ENCODE measurements at regions not wholly inside any gene's neighbourhood (a gene's known extent, or its start where the extent isn't known, plus 50 kb on each side); places are given as distances from the start of the nearest gene placed in this dataset.

DNA sequence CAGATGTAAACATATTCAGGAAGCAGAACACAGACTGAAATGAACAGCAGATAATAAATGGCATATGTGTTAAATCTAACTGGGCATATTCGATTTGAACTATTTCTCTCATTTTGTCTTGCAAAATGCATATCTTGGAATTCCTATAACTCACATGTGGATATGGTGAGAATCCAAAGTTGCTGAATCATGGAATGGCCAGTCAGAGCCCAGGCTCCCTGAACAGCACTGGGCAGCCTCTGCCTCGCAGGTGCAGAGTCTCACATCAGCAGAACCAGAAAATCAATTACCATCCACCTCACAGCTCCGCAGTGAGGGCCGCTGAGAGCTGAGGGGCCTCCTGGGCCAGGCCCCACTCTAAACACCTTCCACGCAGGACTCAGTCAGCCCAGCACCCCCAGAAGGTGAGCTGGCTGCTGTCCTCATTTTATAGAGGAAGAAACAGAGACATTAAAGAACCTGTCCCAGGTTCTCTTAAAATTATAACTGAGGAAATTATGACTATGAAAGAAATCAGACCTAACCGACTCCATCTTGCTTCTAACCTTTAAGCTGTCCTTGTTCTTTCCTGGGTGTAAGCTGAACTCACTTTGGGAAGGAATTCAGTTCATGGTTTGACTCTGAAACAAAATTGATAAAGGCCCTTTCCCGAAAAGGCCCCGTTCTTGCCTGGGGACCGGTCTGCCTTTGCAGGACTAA lies 269.1 kb upstream of the SFSWAP start (continued):
- TF ChIP-seq BACH1 (tag; IDR thresholded peaks at IDR 0.05): 0 out of 2 replicates have a peak, but pooled peaks have one; percentile 39

DNA sequence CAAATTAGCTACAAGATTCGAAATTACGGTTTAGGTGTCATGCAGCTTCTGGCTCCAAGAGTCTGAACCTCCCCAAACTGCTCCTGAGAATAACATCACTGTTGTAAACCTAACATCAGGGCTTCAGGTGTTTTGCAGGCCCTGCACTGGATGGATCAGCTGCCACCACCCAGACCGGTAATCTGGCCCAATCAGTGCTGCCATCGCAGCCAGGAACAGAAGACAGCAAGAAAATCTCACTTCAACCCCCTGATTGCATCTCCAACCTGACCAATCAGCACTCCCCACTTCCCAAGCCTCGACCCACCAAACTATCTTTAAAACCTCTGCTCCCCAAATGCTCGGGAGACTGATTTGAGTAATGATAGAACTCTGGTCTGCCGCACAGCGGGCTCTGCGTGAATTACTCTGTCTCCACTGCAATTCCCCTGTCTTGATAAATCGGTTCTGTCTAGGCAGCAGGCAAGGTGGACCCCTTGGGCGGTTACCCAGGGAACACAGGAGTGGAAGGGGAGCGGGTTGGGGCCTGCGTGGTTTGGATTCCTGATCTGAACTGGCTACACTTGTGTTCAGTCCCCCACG lies 268.5 kb upstream of the SFSWAP start:
- CTCF ChIA-PET (ENCODE audit: low intra/inter-chr PET ratio): no interaction called here
- H3K27me3 ChIP-seq (ENCODE audit: control insufficient read depth in 2 of 2, insufficient read depth in 2 of 2, low read length in 2 of 2): peaks cover 0 to 2% of the 10 kb centered on the region in 2 experiments; a peak in 1 of 5 replicates

More for the DNA sequence above, 268.5 kb upstream of the SFSWAP start:
- no peak overlapping the region for H3K4me3 ChIP-seq
- no peak overlapping the region for H3K9ac ChIP-seq (ENCODE audit: insufficient read depth in 1 of 2, low read depth in 2 of 2, low read length in 2 of 2)
- no peak overlapping the region for H2AFZ ChIP-seq (ENCODE audit: low read depth, low read length)
- H3K27ac ChIP-seq (ENCODE audit: extremely low read depth, low read depth, low read length): peak overlapping the region; percentile 53; the same call in 1 of the 3 replicates
- H3K79me2 ChIP-seq (ENCODE audit: control insufficient read depth, insufficient read depth, low read length): no peaks in the 10 kb centered on the region
- H4K20me1 ChIP-seq (replicated peaks; ENCODE audit: control insufficient read depth, insufficient read depth, low read length): no peaks in the 10 kb centered on the region
- ATAC-seq (no peak), DNase-seq (ENCODE audit: extremely low read depth in 1 of 4, low spot score in 3 of 4) (no peak), FAIRE-seq (no peak)
- WGBS (ENCODE audit: insufficient coverage, low coverage, missing lambda C conversion rate): 59% methylated on average over 14 of the region's 14 CpGs
- H3K9me1 ChIP-seq (ENCODE audit: control insufficient read depth, insufficient read depth, low read length): no peaks in the 10 kb centered on the region
- TF ChIP-seq MCM2 (IDR thresholded peaks at IDR 0.05; ENCODE audit: low read depth): no peak
- no peak for TF ChIP-seq CCNT2 (IDR thresholded peaks at IDR 0.05; ENCODE audit: borderline replicate concordance, extremely low read depth, insufficient read length, low read depth, low read length)
- no peak for TF ChIP-seq PCBP2 (IDR thresholded peaks at IDR 0.05; ENCODE audit: low read depth, low read length, poor library complexity, severe bottlenecking)
- no peak for TF ChIP-seq ZFP1 (CRISPR knock-in tag; IDR thresholded peaks at IDR 0.05)
- no peak for TF ChIP-seq NR2C2 (CRISPR knock-in tag; IDR thresholded peaks at IDR 0.05)
- TF ChIP-seq NR2C2 (tag; IDR thresholded peaks at IDR 0.05): no peak
- TF ChIP-seq HDAC6 (IDR thresholded peaks at IDR 0.05; ENCODE audit: low read depth, low read length): no peak
- no peak for TF ChIP-seq GATAD2B (IDR thresholded peaks at IDR 0.05; ENCODE audit: borderline replicate concordance)
- TF ChIP-seq, protein P1, sequence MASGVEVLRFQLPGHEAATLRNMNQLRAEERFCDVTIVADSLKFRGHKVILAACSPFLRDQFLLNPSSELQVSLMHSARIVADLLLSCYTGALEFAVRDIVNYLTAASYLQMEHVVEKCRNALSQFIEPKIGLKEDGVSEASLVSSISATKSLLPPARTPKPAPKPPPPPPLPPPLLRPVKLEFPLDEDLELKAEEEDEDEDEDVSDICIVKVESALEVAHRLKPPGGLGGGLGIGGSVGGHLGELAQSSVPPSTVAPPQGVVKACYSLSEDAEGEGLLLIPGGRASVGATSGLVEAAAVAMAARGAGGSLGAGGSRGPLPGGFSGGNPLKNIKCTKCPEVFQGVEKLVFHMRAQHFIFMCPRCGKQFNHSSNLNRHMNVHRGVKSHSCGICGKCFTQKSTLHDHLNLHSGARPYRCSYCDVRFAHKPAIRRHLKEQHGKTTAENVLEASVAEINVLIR (CRISPR knock-in tag; IDR thresholded peaks at IDR 0.05): no peak
- TF ChIP-seq, protein P2, sequence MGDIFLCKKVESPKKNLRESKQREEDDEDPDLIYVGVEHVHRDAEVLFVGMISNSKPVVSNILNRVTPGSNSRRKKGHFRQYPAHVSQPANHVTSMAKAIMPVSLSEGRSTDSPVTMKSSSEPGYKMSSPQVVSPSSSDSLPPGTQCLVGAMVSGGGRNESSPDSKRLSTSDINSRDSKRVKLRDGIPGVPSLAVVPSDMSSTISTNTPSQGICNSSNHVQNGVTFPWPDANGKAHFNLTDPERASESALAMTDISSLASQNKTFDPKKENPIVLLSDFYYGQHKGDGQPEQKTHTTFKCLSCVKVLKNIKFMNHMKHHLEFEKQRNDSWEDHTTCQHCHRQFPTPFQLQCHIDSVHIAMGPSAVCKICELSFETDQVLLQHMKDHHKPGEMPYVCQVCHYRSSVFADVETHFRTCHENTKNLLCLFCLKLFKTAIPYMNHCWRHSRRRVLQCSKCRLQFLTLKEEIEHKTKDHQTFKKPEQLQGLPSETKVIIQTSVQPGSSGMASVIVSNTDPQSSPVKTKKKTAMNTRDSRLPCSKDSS (IDR thresholded peaks at IDR 0.05; ENCODE audit: low read depth, partially characterized antibody): no peak
- TF ChIP-seq TCFL5 (CRISPR knock-in tag; conservative IDR thresholded peaks at IDR 0.05): no peak
- no peak for TF ChIP-seq ETV5 (CRISPR knock-in tag; IDR thresholded peaks at IDR 0.05; ENCODE audit: low read depth)
- TF ChIP-seq MTF1 (CRISPR knock-in tag; IDR thresholded peaks at IDR 0.05; ENCODE audit: borderline replicate concordance): no peak
- no peak for TF ChIP-seq HNRNPUL1 (IDR thresholded peaks at IDR 0.05; ENCODE audit: low read length)
- no peak for TF ChIP-seq FOXJ2 (tag; IDR thresholded peaks at IDR 0.05)
- POLR2A ChIA-PET: interaction anchor here (0.8 kb wide), 1 partner anchor 20 kb away, joined by 4 read pairs; no protein-coding TSS in a partner anchor
- in situ Hi-C loops (cut with MboI) (no loop called here), intact Hi-C loops (cut with micrococcal nuclease) (no loop called here)
- no peak overlapping the region for H3K4me2 ChIP-seq (ENCODE audit: insufficient read depth, low read length)
- H3K9me3 ChIP-seq (replicated peaks; ENCODE audit: control insufficient read depth, insufficient read depth, low read depth, low read length): no peaks in the 10 kb centered on the region
- H3K36me3 ChIP-seq (ENCODE audit: control insufficient read depth, insufficient read depth, low read length): no peaks in the 10 kb centered on the region
- peaks cover 16 to 53% of the 10 kb centered on the region in 2 experiments; a peak in 4 of 5 replicates for H3K4me1 ChIP-seq (replicated peaks in 1 of 2; ENCODE audit: control insufficient read depth in 2 of 2, insufficient read depth in 2 of 2, low read length in 2 of 2)
- BruUV-seq (replicated peaks): no TSS peak
